B cell (primary cell): ENCODE measurements at regions not wholly inside any gene's neighbourhood (a gene's known extent, or its start where the extent isn't known, plus 50 kb on each side); places are given as distances from the start of the nearest gene placed in this dataset.

Experiments used
- ATAC-seq: fragments of 200-7000 bp; cut with Tn5 transposase; one replicate; pipeline ENCODE4 v1.10.0; 2021; ENCODE audit warnings: low read depth, mild to moderate bottlenecking, moderate number of reproducible peaks, moderate library complexity
- CTCF ChIA-PET: fragments of 350-600 bp; sonication (Branson Sonifier 250); formaldehyde crosslinking; loops from one replicate; lab custom pipeline; 2021; ENCODE audit warnings: antibody characterized with exemption, inconsistent platforms; lab: Charles Lee
- POLR2A ChIA-PET: fragments of 350-600 bp; sonication (Branson Sonifier 250); formaldehyde crosslinking; loops from one replicate; lab custom pipeline; 2021; ENCODE audit warnings: antibody characterized with exemption; lab: Charles Lee
- DNase-seq: peaks from one replicate; pipeline ENCODE4 v3.0.0; 2013
- H2AFZ ChIP-seq: 2 replicates; pipeline ENCODE4 v1.6.1; 2012; ENCODE audit warnings: mild to moderate bottlenecking, low read depth, low read length; ENCODE audit not compliant: insufficient read depth, poor library complexity, severe bottlenecking
- H3K27ac ChIP-seq, 2 donors: 1 replicate in 1 of 2; 2 replicates in 1 of 2; pipeline ENCODE4 v1.5.1; 2012 to 2013; ENCODE audit warnings: low read length in 2 of 2, mild to moderate bottlenecking in 2 of 2, moderate library complexity in 1 of 2
- H3K27me3 ChIP-seq, 4 experiments: fragments of 200-600 bp in 1 of 4; sonication (generic) in 1 of 4; replicated peaks in 1 of 4; 1 replicate in 2 of 4; 2 replicates in 2 of 4; pipeline versions ENCODE4 v1.6.1 to v1.7.0; 2013 to 2016; ENCODE audit warnings: low read length in 3 of 4, mild to moderate bottlenecking in 2 of 4, mixed read lengths in 1 of 4, moderate library complexity in 1 of 4; ENCODE audit not compliant: insufficient read depth in 4 of 4, control insufficient read depth in 3 of 4; ENCODE audit errors: control extremely low read depth in 1 of 4
- H3K36me3 ChIP-seq, 2 experiments: replicated peaks in 1 of 2; 1 replicate in 1 of 2; 2 replicates in 1 of 2; pipeline versions ENCODE4 v1.6.1 to v1.7.1; 2013; ENCODE audit warnings: low read length in 1 of 2; ENCODE audit not compliant: insufficient read depth in 2 of 2, control insufficient read depth in 1 of 2; ENCODE audit errors: control extremely low read depth in 1 of 2, extremely low read depth in 1 of 2
- H3K4me1 ChIP-seq, 2 donors: fragments of 200-600 bp in 1 of 2; sonication (generic) in 1 of 2; 1 replicate in 1 of 2; 2 replicates in 1 of 2; pipeline versions ENCODE4 v1.5.1 to v1.6.1; 2013 to 2017; ENCODE audit warnings: low read length in 2 of 2; ENCODE audit not compliant: control insufficient read depth in 2 of 2, insufficient read depth in 2 of 2
- H3K4me2 ChIP-seq: replicated peaks from 2 replicates; pipeline ENCODE3; 2012; ENCODE audit warnings: mild to moderate bottlenecking, low read depth, low read length; ENCODE audit not compliant: poor library complexity, severe bottlenecking
- H3K4me3 ChIP-seq, 5 experiments: fragments of 200-600 bp in 1 of 5; sonication (generic) in 1 of 5; 1 replicate in 3 of 5; 2 replicates in 2 of 5; pipeline versions ENCODE4 v1.5.1 to v1.7.0; 2011 to 2016; ENCODE audit warnings: low read length in 4 of 5, mild to moderate bottlenecking in 4 of 5, low read depth in 2 of 5, control low read depth in 1 of 5, moderate library complexity in 1 of 5; ENCODE audit not compliant: insufficient read depth in 1 of 5; ENCODE audit errors: control extremely low read depth in 1 of 5, extremely low read depth in 1 of 5
- H3K79me2 ChIP-seq: fragments of 200-600 bp; sonication (generic); one replicate; pipeline ENCODE4 v1.6.0; 2016; ENCODE audit warnings: low read length; ENCODE audit not compliant: control insufficient read depth, insufficient read depth
- H3K9ac ChIP-seq: fragments of 200-600 bp; sonication (generic); 2 replicates; pipeline ENCODE4 v1.6.1; 2017; ENCODE audit warnings: mild to moderate bottlenecking, low read length, moderate library complexity
- H3K9me3 ChIP-seq, 3 donors: one replicate each; pipeline versions ENCODE4 v1.6.1 to v1.7.1; 2013; ENCODE audit warnings: low read length in 2 of 3; ENCODE audit not compliant: control insufficient read depth in 2 of 3, insufficient read depth in 1 of 3; ENCODE audit errors: control extremely low read depth in 1 of 3
- H4K20me1 ChIP-seq: 2 replicates; pipeline ENCODE4 v1.6.0; 2012; ENCODE audit warnings: mild to moderate bottlenecking, low read length; ENCODE audit not compliant: insufficient read depth, control insufficient read depth, poor library complexity, severe bottlenecking
- H3K27ac Mint-ChIP-seq: one replicate; pipeline ENCODE4 v1.8.0; 2021; ENCODE audit warnings: mixed read lengths
- H3K27me3 Mint-ChIP-seq: one replicate; pipeline ENCODE4 v1.8.0; 2021; ENCODE audit warnings: mixed read lengths
- H3K4me1 Mint-ChIP-seq: one replicate; pipeline ENCODE4 v1.8.0; 2021; ENCODE audit warnings: mixed read lengths
- H3K4me3 Mint-ChIP-seq: one replicate; pipeline ENCODE4 v1.8.0; 2021; ENCODE audit warnings: mixed read lengths
- H3K9me3 Mint-ChIP-seq: one replicate; pipeline ENCODE4 v1.8.0; 2022; ENCODE audit warnings: mixed read lengths; ENCODE audit not compliant: insufficient read depth
- EZH2 ChIP-seq: IDR thresholded peaks from 2 replicates; pipeline ENCODE4 v1.6.1; 2012; ENCODE audit warnings: borderline replicate concordance, low read depth, mild to moderate bottlenecking, moderate library complexity, low read length; ENCODE audit not compliant: insufficient read depth, poor library complexity, severe bottlenecking
- WGBS: methylation state at CpG from one replicate; pipeline ENCODE4 v1.1.5; 2013; ENCODE audit warnings: missing lambda C conversion rate; ENCODE audit not compliant: insufficient coverage; 5-methylcytosine and 5-hydroxymethylcytosine counted together
- intact Hi-C: fragments of 100-400 bp; cut with micrococcal nuclease; formaldehyde crosslinking; loops from one replicate; pipeline ENCODE4 v1.10.0; 2022
- TF ChIP-seq, protein P1 (sequence below): fragments of 200-600 bp; IDR thresholded peaks from one replicate; pipeline ENCODE4 v1.8.0; 2022; ENCODE audit warnings: antibody characterized with exemption, mild to moderate bottlenecking

DNA sequence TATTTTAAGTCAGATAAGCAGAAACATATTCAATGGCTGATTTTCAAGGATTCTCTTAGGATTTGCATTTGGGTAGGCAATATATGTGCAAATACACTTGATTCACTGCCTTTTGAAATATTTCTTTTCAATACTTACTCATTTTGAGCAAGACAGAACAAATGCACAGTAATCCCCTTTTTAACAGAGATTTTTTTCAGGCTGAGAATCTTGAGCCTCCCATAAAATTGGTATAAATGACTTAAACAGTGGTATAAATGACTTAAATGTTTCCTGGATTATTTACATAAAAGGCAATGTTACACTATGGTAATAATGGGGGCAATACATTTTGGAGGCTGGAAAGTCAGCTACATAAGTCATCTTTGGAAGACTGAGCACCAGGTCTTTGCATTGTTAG, 389.0 kb downstream of the OLFM4 start:
- no peak overlapping the region for H3K27ac Mint-ChIP-seq
- DNase-seq (no peak), ATAC-seq (no peak)
- Histone ChIP-seq H4K20me1 (no peaks in the 10 kb centered on the region), H3K27ac (no peak overlapping the region), H3K4me3 (no peak overlapping the region), H3K36me3 (no peaks in the 10 kb centered on the region), H3K27me3 (no peaks in the 10 kb centered on the region), H3K79me2 (no peaks in the 10 kb centered on the region), H3K4me1 (no peaks in the 10 kb centered on the region), H2AFZ (no peak overlapping the region), H3K4me2 (no peak overlapping the region), H3K9ac (no peak overlapping the region), H3K9me3 (no peaks in the 10 kb centered on the region)
- ChIA-PET POLR2A (no interaction called here), CTCF (no interaction called here)
- intact Hi-C loops: no loop called here
- H3K27me3 Mint-ChIP-seq: no peaks in the 10 kb centered on the region
- H3K4me1 Mint-ChIP-seq: no peaks in the 10 kb centered on the region
- peaks cover 5% of the 10 kb centered on the region for H3K9me3 Mint-ChIP-seq
- no peak overlapping the region for H3K4me3 Mint-ChIP-seq
- TF ChIP-seq EZH2: no peak
- TF ChIP-seq, protein P1, sequence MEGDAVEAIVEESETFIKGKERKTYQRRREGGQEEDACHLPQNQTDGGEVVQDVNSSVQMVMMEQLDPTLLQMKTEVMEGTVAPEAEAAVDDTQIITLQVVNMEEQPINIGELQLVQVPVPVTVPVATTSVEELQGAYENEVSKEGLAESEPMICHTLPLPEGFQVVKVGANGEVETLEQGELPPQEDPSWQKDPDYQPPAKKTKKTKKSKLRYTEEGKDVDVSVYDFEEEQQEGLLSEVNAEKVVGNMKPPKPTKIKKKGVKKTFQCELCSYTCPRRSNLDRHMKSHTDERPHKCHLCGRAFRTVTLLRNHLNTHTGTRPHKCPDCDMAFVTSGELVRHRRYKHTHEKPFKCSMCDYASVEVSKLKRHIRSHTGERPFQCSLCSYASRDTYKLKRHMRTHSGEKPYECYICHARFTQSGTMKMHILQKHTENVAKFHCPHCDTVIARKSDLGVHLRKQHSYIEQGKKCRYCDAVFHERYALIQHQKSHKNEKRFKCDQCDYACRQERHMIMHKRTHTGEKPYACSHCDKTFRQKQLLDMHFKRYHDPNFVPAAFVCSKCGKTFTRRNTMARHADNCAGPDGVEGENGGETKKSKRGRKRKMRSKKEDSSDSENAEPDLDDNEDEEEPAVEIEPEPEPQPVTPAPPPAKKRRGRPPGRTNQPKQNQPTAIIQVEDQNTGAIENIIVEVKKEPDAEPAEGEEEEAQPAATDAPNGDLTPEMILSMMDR: no peak

DNA sequence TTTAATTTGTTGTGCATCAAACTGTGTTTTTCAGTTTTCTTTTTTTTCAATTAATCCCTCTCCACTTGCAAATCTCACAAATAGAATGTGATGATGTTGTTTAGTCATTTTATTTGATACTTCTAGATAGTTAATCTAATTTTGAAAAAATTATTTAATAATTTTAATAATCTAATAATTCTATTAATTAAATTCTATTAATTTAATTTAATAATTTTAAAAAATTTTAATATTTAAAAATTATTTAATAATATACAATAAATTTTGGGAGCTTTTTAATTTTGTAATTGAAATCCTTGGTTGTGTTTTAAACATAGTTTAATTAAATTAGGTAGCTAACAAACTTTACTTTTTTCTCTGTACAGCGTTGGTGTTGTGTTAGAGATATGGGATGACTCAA, 393.8 kb downstream of the OLFM4 start:
- no peak overlapping the region for H2AFZ ChIP-seq
- H3K4me3 ChIP-seq: no peak overlapping the region
- no peaks in the 10 kb centered on the region for H3K4me1 ChIP-seq
- no CpG with 5 or more reads among the region's 1 CpG for WGBS
- no peak overlapping the region for H3K27ac ChIP-seq
- H3K27me3 Mint-ChIP-seq: no peaks in the 10 kb centered on the region
- no peak overlapping the region for H3K9ac ChIP-seq
- H3K4me1 Mint-ChIP-seq: no peaks in the 10 kb centered on the region
- H3K4me3 Mint-ChIP-seq: no peak overlapping the region
- no peaks in the 10 kb centered on the region for H3K36me3 ChIP-seq
- no peak overlapping the region for H3K4me2 ChIP-seq
- ChIA-PET CTCF (no interaction called here), POLR2A (no interaction called here)
- H3K9me3 ChIP-seq: peaks cover 0 to 3% (median 0%) of the 10 kb centered on the region in 3 donors
- peaks cover 5% of the 10 kb centered on the region for H3K9me3 Mint-ChIP-seq
- no peaks in the 10 kb centered on the region for H3K27me3 ChIP-seq
- H3K27ac Mint-ChIP-seq: no peak overlapping the region
- intact Hi-C loops: no loop called here
- ATAC-seq (no peak), DNase-seq (no peak)
- no peaks in the 10 kb centered on the region for H3K79me2 ChIP-seq
- H4K20me1 ChIP-seq: no peaks in the 10 kb centered on the region
- TF ChIP-seq, protein P1: no peak
- no peak for TF ChIP-seq EZH2
